Cardiac fibroblast (primary cell): ENCODE measurements at regions not wholly inside any gene's neighbourhood (a gene's known extent, or its start where the extent isn't known, plus 50 kb on each side); places are given as distances from the start of the nearest gene placed in this dataset.

Experiments
- DNase-seq, 2 donors: peaks; one replicate each; pipeline versions ENCODE4 v3.0.0 to v3.0.0-alpha.2; 2010; ENCODE audit warnings: low read depth in 2 of 2
- H3K4me3 ChIP-seq, 2 donors: replicated peaks in 1 of 2; 1 replicate in 1 of 2; 2 replicates in 1 of 2; pipeline ENCODE4 v1.5.1; 2011; ENCODE audit warnings: low read depth in 2 of 2, low read length in 2 of 2, mild to moderate bottlenecking in 2 of 2, moderate library complexity in 1 of 2
- CTCF ChIP-seq: IDR thresholded peaks from one replicate; pipeline ENCODE4 v1.5.1; 2011; ENCODE audit warnings: low read depth, mild to moderate bottlenecking, low read length, inconsistent platforms

GRCh38 chr5:152137063-152137462 lies 212.4 kb upstream of the GLRA1 start:
- H3K4me3 ChIP-seq, result no peak overlapping the region
- no peak for TF ChIP-seq CTCF
- DNase-seq, result no peak

- no peak for TF ChIP-seq CTCF
- DNase-seq, result no peak
- H3K4me3 ChIP-seq, result no peak overlapping the region
Measured at GRCh38 chr5:152136321-152136720, 211.7 kb upstream of the GLRA1 start.

DNA sequence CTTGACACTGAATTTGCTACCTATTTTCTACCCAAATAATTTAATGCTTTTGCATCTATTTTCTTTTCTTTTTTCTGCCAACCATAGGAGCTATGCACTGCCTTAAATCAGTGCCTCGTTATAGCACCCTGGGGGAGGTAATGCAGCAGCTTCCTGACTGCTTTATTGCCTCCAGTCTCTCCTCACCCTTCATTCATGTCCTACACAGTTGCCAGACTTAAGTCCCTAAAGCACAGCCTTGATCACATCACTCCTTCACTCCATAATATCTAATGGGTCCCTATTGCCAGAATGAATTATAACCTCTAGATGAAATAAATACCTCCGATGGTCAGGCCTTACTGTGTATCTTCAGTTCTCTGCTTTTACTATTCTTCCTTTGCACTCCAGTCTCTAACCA lies 211.2 kb upstream of the GLRA1 start:
- no peak for DNase-seq
- H3K4me3 ChIP-seq, result no peak overlapping the region
- no peak for TF ChIP-seq CTCF

DNA sequence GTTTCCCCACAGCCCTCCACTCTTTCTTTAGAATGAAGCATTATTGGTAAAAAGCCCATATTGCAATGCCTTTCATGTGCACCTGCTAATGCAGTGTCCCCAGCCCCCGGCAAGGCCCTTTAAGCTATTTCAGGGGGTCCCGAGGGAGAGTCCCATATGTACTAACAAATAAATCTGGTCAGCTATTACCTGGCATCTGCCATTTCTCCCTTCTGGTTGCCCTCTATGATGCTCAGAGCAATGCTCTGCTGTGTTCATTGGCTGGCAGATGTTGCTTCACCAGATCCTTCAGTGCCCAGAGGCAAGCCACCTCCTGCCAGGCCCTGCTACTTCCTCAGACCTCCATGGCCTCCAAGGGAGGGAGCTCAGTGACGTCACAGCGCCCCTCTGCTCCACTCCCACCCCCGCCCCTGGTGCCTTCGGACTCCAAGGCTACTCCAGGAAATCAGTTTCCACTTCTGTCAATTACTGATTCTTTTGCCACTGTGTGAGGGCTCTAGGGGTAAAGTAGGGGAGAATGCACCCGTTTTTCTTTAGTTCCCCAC lies 201.1 kb upstream of the GLRA1 start:
- no peak for DNase-seq
- TF ChIP-seq CTCF, result no peak
- H3K4me3 ChIP-seq, result no peak overlapping the region

DNA sequence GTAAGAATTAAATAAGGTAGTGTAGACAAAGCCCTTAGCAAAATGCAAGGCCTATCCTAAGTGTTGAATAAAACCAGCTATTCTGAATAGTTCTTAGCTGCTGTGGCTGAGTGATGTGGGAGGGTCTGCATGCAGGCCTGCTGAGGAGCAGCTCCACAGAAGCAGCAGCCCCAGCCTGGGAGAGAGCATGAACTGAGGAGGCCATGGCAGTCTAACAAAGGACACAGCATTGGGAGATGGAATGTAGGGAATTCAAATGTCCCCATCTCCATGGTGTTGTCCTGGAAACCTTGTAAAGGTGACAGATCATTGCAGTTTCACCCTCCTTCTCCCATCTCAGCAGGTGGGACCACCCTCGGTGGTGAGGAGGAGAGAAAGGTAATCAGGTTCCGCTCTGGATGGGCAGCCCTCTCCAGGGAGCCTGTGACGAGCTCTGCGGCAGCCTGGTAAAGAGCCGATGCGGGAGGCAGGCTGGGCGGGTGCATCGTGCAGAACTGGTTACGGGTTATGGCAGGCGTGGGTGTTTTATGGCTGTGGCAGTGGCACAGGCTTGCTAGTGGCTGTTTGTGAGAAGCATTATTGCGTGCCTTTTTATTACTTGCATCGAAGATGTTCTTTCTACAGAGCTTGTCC lies 199.9 kb upstream of the GLRA1 start:
- no peak for DNase-seq
- no peak overlapping the region for H3K4me3 ChIP-seq
- TF ChIP-seq CTCF, result no peak

- no peak overlapping the region for H3K4me3 ChIP-seq
- DNase-seq, result no peak
- TF ChIP-seq CTCF, result no peak
Measured at GRCh38 chr5:152118676-152119470, 194.2 kb upstream of the GLRA1 start.
